ENCODE measurements at regions not wholly inside any gene's neighbourhood (a gene's known extent, or its start where the extent isn't known, plus 50 kb on each side); places are given as distances from the start of the nearest gene placed in this dataset.

DNA sequence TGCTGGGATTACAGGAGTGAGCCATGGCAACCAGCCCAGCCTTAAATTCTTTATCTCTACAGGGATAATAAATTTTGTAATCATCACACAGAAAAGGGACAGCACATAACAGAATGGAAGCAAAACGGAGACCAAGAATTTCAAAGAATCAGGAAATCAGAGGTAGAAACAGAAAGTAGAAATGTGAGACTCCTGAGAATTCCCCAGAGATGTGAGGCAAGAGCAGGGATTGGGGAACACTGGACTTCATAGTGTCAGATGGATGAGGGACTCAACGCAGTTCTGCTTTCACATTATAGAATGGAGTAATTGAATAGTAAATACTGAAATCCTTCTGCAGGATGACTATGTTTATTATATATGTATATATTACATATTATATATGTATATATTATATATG lies 52.5 kb upstream of the MPP7 start:
- TF ChIP-seq, protein P1, sequence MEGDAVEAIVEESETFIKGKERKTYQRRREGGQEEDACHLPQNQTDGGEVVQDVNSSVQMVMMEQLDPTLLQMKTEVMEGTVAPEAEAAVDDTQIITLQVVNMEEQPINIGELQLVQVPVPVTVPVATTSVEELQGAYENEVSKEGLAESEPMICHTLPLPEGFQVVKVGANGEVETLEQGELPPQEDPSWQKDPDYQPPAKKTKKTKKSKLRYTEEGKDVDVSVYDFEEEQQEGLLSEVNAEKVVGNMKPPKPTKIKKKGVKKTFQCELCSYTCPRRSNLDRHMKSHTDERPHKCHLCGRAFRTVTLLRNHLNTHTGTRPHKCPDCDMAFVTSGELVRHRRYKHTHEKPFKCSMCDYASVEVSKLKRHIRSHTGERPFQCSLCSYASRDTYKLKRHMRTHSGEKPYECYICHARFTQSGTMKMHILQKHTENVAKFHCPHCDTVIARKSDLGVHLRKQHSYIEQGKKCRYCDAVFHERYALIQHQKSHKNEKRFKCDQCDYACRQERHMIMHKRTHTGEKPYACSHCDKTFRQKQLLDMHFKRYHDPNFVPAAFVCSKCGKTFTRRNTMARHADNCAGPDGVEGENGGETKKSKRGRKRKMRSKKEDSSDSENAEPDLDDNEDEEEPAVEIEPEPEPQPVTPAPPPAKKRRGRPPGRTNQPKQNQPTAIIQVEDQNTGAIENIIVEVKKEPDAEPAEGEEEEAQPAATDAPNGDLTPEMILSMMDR (IDR thresholded peaks at IDR 0.05), result no peak
- TF ChIP-seq POLR2A (IDR thresholded peaks at IDR 0.05), result no peak

All from vagina (tissue), 2 donors.